Kidney epithelial cell (primary cell): ENCODE measurements at regions not wholly inside any gene's neighbourhood (a gene's known extent, or its start where the extent isn't known, plus 50 kb on each side); places are given as distances from the start of the nearest gene placed in this dataset.

Experiments used
- DNase-seq: peaks from one replicate; pipeline ENCODE4 v3.0.0-alpha.2; 2010; ENCODE audit warnings: low read depth
- H3K27me3 ChIP-seq: 2 replicates; pipeline ENCODE4 v1.6.0; 2011; ENCODE audit warnings: low read length; ENCODE audit not compliant: control insufficient read depth, insufficient read depth
- H3K36me3 ChIP-seq: 2 replicates; pipeline ENCODE4 v1.5.1; 2011; ENCODE audit warnings: low read length; ENCODE audit not compliant: control insufficient read depth, insufficient read depth
- H3K4me3 ChIP-seq: 2 replicates; pipeline ENCODE4 v1.5.1; 2011; ENCODE audit warnings: low read depth, mild to moderate bottlenecking, control low read depth, low read length
- TF ChIP-seq, protein P1 (sequence below): IDR thresholded peaks from 2 replicates; pipeline ENCODE4 v1.5.1; 2011; ENCODE audit warnings: mild to moderate bottlenecking, moderate library complexity, low read length, control low read depth, inconsistent platforms; ENCODE audit not compliant: insufficient read depth, poor library complexity, severe bottlenecking

DNA sequence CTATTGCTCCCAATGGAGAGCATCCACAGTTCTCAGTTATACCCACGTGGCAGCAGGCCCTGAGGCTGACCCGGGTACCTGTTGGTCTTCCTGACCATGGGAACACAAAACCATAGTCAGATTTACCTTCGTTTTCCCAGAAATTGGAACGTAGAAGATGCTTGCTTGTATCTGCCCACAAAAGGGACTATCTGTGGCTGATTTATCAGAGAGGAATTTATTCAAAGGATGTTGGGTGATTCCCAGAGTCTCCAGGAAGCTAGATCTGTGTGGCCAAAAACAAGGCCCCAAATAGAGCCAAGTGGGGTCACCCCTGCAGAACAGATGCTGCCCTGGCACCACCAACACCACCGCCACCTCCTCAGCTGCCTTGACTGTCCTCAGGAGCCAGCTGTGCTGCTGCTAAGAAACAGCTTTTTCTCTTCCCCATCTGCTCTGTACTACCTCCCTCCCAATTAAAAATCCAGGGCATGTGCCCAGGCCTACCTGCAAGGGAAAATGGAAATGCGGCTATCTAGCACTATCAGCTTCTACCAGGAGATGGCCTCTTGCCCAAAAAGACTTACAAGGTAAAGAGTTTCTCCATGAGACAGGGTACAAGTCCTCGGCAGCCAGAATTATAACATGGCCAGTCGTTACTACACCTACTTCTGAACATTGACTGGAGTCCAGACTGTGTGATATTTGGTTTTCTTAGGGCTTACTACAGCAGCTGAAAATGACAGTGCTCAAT, 128.6 kb upstream of the PLEKHG7 start:
- TF ChIP-seq, protein P1, sequence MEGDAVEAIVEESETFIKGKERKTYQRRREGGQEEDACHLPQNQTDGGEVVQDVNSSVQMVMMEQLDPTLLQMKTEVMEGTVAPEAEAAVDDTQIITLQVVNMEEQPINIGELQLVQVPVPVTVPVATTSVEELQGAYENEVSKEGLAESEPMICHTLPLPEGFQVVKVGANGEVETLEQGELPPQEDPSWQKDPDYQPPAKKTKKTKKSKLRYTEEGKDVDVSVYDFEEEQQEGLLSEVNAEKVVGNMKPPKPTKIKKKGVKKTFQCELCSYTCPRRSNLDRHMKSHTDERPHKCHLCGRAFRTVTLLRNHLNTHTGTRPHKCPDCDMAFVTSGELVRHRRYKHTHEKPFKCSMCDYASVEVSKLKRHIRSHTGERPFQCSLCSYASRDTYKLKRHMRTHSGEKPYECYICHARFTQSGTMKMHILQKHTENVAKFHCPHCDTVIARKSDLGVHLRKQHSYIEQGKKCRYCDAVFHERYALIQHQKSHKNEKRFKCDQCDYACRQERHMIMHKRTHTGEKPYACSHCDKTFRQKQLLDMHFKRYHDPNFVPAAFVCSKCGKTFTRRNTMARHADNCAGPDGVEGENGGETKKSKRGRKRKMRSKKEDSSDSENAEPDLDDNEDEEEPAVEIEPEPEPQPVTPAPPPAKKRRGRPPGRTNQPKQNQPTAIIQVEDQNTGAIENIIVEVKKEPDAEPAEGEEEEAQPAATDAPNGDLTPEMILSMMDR: peak; percentile 31
- Histone ChIP-seq H3K27me3 (no peaks in the 10 kb centered on the region), H3K36me3 (no peaks in the 10 kb centered on the region), H3K4me3 (no peak overlapping the region)
- DNase-seq: no peak

DNA sequence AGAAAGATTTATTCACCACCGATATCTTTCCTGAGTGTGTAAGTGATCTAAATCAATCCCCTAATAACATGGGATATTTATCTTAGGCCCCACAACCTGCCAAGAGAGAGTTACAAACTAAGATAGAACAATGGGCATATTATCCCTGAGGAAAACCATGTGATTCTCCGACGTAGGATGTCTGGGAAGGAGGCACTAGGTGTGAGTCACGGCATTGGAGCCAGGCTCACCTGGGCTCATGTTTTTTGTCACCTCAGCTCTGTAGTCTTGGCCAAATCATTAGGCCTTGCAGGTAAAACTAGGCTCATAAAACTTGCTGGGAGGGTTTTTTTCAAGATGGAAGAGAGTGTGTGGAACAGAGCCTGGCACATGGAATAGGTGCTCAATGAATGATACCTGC, 129.7 kb upstream of the PLEKHG7 start:
- DNase-seq: no peak
- H3K36me3 ChIP-seq: no peaks in the 10 kb centered on the region
- TF ChIP-seq, protein P1: no peak
- no peak overlapping the region for H3K4me3 ChIP-seq
- H3K27me3 ChIP-seq: no peaks in the 10 kb centered on the region

DNA sequence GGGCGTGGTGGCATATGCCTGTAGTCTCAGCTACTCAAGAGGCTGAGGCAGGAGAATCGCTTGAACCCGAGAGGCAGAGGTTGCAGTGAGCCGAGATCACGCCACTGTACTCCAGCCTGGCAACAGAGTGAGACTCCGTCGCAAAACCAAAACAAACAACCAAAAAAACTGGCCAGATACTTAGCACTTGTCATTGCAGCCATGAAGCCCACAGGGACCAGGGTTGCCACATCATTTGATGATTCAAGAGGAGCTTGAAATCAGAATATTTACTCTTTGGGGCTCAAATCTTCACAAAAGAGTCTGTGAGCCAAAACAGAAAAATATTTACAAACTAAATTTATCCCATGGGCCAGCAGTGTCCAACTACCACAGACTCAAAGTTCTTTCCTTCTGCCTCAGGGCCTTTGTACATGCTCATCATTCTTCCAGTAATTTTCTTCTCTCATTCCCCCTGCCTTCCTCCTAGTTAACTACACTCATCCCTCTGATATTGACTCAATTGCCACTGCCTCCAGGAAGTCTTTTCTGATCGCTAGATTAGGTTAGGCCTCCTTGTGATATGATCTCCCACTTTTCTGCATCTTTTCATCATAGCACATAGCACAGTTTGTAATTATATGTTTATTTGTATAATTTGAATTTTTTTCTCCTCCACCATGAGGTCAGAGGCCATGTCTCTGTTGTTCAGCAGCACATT, 130.8 kb upstream of the PLEKHG7 start:
- Histone ChIP-seq H3K36me3 (no peaks in the 10 kb centered on the region), H3K4me3 (no peak overlapping the region), H3K27me3 (no peaks in the 10 kb centered on the region)
- TF ChIP-seq, protein P1: no peak
- no peak for DNase-seq

DNA sequence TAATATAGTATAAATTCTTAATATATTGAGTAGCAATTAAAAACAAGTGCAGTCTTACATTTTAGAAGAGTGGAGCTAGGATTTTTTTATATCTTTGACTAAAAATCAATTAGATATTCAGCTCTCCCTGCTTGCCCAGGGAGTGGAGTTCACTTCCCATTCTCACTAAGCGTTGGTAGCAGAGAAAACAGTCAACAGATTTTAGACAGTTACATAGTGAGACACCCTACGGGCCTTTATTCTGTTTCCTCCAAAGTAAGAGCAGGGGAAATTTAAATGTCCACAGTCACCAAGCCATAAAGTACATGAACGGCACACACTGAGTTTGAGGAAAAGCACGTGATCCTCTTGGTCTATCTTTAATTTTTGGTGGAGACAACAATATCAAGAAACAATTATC, 131.6 kb upstream of the PLEKHG7 start:
- H3K27me3 ChIP-seq: no peaks in the 10 kb centered on the region
- no peak for DNase-seq
- TF ChIP-seq, protein P1: no peak

DNA sequence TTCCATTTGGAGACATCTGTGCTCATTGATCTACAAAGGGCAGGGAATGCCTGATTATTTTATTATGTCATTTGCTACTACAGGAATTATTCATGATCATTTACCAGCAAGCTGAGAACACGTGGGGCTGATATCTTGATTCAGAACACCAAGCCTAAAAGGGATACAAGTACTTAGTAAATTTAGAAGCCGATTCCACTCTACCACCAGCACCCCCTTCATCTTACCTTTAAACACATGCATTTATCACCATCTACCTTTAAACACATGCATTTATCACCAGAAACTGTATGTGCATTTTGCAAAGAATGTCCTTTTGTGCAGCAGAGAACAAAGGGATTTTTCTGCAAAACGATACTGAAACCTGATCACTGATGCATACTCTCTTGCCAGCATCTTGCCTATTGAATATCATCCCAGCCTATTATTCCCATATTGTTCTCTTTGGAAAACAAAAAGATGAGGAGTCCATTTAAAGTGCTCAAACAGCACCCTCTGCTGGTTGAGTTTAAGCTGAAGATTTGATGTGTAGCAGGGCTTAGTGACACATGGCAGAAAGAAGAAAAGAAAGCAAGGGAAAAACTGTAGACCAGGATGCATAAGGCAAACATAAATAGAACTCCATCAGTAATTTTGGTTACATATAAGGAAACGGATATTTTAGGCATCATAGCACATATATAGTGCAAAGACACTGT, 132.6 kb upstream of the PLEKHG7 start:
- H3K36me3 ChIP-seq: no peaks in the 10 kb centered on the region
- H3K4me3 ChIP-seq: no peak overlapping the region
- DNase-seq: no peak
- no peaks in the 10 kb centered on the region for H3K27me3 ChIP-seq
- TF ChIP-seq, protein P1: peak; percentile 57

More for the DNA sequence above, 131.6 kb upstream of the PLEKHG7 start:
- H3K36me3 ChIP-seq: no peaks in the 10 kb centered on the region
- no peak overlapping the region for H3K4me3 ChIP-seq
